ENCODE measurements at regions not wholly inside any gene's neighbourhood (a gene's known extent, or its start where the extent isn't known, plus 50 kb on each side); places are given as distances from the start of the nearest gene placed in this dataset.
"Not testable (repeated sequence)": the region's sequence is repeated elsewhere in the genome, so short reads cannot be mapped to it uniquely, and the experiment has no call there.

DNA sequence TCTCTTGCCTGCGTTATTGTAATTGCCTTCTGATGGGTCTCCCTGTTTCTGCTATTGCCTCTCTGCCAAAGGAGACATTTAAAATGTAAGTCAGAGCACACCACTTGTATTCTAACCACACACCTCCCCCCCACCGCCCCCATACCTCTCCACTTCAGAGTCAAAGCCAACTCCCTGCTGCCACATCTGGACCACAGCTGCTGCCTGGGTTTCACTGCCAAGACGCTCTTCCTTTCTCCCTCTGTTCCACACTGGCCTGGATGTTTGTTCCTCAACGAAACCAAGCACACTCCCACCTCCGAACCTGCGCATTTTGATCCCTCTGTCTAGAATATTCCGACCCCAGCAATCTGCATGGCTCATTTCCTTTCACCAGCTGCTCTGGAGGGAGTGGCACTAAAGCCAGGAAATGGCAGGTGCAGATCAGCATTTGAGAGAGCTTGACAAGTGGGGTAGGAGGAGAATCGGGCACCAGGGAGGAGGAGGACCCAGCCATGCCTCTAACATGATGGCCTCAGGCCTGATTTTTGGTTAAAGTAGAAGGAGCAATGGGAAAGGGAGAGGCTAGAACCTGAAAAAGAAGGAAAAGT, 92.4 kb upstream of the HS3ST2 start:
- no peak for DNase-seq

DNA sequence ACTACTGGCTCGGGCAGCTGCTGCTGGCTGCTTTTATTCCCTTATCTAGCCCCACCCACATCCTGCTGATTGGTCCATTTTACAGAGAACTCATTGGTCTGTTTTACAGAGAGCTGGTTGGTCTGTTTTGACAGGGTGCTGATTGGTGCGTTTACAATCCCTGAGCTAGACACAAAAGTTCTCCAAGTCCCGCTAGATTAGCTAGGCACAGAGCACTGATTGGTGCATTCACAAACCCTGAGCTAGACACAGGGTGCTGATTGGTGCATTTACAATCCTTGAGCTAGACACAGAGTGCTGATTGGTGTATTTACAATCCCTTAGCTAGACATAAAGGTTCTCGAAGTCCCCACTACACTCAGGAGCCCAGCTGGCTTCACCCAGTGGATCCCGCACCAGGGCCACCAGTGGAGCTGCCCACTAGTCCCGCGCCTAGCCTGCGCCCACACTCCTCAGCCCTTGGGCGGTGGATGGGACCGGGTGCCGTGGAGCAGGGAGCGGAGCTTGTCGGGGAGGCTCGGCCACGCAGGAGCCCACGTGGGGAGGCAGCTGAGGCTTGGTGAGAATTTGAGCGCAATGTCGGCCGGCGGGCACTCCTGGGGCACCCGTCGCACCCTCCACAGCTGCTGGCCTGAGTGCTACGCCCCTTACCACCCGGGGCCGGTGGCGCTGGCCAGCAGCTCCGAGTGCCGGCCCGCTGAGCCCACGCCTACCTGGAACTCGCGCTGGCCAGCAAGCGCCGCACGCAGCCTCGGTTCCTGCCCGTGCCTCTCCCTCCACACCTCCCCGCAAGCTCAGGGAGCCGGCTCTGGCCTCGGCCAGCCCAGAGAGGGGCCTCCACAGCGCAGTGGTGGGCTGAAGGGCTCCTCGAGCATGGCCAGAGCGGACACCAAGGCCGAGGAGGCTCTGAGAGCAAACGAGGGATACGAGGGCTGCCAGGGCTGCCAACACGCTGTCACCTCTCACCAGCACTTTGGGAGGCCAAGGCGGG, 91.1 kb upstream of the HS3ST2 start:
- not testable (repeated sequence) for DNase-seq

DNA sequence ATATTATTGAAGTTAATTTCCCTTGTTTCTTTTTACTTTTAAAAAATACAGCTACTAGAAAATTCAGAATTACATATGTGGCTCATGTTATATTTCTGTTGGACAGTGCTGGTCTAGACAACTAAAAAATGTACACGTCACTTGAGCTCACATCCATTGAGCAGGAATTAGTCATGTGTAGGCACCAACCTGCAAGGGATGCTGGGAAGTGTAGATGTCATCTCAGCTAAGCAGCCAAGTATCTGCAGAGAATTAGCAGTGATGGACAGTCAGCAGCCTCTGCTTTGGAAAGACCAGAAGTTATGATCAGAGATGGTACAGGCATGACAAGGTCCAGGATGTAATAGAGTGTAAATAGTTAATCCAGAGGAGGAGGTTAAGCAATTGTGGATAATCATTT, 87.1 kb upstream of the HS3ST2 start:
- DNase-seq, result no peak

DNA sequence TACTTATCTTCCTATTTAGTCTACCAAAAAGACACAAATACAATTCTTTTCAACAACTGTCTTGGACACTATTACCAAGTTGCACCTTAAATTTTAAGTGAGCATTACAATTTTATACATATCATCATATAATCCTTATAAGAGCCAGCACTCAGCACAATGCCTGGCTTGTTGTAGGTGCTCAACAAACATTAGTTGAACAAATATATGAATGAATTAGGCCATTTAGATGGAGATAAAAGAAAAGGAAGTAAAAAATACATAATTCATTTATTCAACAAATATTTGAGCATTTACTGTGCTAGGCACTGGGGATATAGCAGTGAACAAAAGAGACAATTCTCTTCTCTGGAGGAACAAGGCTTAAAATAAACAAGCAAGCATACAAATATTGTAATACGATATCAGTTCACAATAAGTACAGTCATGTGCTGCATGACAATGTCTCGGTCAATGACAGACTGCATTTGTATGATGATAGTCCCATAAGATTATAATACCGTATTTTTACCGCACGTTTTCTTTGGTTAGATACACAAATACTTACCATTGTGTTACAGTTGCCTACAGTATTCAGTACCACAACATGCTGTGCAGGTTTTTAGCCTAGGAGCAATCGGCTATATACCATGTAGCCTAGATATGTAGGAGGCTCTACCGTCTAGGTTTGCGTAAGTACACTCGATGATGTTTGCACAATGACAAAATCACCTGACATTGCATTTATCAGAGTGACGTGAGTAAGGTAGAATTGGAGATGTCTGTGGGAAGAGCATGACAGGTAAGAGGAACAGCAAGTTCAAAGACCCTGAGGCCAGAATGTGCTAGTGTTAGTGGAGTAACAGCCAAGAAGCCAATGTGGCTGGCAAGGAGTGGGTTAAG, 86.4 kb upstream of the HS3ST2 start:
- DNase-seq, result no peak

DNA sequence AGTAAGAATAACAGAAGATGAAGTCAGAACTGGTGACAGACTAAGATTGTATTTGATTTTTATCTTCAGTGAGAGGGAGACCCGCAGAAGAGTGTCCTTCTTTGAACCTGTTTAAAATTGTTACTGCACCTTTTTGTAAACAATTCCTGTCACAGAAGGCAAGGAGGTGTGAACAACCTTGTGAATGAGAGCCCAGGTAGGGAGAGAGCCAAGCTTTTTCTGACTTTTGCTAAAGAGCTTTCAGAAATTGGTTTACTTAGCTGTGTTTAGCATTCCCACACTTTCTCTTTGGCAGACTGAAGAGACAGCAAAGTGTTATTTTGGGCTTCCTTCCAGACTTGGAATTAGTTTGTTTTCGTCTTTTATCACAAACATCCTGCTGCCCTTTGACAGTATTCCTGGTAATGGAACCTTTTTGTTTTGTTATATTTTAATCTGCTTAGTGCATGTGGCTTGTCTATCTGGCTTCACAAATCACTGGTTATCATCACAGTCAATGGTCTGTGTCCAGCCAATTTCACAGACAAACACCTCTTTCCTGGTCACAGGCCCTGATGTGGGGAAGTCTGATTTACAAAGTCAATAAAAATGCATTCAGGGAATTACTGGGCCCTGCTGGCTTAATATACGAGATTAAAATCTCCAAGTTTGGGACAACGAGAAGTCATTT, 85.7 kb upstream of the HS3ST2 start:
- no peak for DNase-seq

DNA sequence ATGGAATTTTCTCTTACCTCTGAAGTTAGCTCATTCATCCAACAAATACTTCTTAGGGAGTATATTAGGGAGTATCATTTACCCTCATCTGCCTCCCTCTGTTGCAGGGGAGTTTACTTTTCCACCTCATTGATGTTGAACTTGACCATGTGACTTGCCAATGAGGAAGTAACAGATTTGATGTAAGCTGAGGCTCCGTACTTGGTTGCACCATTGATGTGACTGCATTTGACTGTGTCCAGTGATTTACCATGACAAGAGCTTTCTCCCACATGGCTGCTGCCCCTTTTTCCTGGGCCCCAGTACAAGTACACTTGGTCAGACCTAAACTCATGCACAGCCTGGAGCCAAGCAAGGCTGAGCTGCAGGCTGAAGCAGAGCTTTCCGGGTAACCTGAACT, 81.6 kb upstream of the HS3ST2 start:
- DNase-seq, result no peak

DNA sequence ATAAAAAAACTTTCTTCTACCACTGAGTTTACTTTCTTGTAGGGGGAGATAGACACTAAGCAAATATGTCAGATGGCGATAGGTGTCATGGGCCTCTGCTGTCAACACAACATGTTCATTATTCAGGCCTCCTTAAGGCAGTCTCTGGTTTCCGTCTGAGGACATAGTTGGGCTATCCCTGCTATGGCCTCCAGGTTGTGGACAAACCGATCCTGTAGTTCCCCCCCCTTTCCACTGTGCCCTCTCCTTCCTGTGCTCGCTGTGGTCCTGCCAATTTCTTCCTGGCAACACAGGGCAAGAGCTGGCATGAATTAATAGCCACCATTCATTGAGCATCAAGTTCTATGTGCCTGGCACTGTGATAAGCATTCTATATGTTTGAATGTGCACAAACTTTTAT, 81.0 kb upstream of the HS3ST2 start:
- DNase-seq, result no peak

DNA sequence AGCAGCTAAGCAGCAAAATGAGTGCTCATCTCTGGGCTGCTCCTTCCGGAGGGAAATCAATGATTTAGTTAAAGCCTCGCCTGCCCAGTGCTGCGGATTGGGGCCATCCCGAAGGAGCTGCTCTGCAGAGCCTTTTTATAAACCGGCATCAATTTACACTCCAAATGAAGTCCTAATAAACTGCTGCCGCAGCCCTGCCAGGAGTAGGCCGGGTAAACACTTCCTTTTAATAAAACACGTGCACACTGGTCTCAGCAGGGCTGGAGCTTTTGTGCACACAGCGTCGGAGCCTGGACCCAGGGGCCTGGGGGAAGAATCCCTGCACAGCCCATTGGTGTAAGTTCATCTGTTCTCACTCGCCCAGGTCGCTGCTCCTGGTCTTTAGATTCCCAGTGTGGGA, 79.6 kb upstream of the HS3ST2 start:
- no peak for DNase-seq

DNA sequence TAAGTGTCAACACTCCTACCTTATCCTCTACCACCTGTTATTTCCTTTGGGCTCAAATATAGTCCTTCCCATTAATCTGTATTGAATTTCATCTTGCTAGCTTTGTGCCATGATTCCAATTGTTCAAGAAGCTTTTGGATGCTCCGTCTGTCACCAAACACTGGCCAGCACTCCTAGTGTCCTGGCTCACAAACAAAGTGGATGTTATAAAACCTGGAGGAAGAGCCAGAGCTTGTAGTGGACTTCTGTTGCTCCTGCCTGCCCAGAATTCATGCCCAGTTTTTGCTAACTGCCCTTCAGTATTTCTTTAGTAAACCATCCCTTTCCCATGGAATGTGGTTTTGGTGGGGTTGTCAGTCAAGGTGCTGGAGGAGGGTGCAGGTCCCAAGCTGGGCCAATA, 77.2 kb upstream of the HS3ST2 start:
- no peak for DNase-seq

DNA sequence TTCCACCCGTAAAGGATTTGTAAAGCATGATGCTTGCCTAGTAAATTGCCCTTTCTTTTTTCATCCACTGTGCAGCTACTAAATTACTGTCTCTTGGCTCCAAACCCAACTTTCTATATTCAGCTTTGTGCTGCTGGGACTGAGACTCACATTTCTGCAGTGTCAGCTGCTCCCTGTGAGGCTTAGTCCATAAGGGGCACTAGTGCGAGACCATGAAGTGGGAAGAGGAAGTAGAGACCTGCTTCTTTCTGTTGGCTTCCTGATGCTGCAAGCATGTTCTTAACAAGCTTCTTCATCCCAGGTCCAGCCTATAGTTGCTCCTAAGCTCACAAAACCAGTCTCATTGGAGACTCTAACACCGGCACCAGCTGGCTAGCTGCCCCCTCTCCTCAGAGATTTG, 74.9 kb upstream of the HS3ST2 start:
- DNase-seq, result no peak

DNA sequence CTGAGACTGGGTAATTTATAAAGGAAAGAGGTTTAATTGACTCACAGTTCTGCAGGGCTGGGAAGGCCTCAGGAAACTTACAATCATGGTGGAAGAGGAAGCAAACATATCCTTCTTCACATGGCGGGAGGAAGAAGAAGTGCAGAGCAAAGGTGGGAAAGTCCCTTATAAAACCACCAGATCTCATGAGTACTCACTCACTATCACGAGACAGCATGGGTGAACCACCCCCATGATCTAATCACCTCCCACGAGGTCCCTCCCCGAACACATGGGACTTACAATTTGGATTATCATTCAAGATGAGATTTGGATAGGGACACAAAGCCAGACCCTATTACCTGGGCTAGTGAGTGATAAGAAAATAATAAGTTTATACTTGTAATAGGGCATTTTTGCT, 70.6 kb upstream of the HS3ST2 start:
- no peak for DNase-seq

DNA sequence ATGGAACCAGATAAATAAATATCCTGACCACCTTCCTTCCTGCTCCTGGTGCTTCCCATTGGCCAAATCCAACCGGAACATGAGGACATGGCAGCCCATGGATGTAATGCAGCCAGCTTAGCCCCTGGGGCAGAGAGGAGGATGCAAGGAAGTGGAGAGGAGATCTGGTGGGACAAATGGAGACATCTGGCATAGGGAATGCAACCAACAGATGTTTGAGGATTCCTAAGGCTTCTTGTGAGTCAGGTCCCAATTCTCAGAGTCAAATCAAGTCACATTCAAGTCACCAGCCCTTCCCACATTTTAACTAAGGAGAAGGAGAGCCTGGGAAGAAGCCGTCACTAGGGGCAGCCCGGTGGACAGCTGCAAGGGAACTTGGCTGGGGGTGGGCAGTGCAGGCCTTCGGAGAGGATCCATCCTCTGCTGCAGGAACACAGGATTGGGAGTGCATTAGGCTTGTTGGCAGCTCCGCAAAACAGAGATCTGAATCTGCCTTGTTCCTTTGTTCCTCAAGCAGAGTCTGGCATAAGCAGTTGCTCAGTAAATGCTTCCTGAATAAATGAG, 62.8 kb upstream of the HS3ST2 start:
- no peak for DNase-seq

DNA sequence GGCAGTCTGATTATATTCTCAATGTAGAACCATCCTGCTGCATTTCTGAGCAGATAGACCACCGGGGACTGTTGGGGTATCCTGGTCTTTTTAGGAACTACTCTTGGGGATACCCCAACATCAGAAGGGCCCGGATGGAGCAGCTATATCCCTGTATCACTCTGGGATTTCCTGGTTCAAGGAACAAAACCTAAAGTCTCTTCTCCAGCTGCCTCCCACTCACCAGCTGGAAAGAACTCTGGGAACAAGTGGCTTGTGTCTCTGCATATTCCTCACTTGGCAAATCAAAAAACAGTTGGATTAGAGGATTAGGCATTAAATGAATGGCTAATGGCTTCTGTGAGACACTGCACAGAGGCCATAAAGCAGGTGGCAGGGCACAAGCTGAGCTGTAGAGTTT, 62.3 kb upstream of the HS3ST2 start:
- no peak for DNase-seq

DNA sequence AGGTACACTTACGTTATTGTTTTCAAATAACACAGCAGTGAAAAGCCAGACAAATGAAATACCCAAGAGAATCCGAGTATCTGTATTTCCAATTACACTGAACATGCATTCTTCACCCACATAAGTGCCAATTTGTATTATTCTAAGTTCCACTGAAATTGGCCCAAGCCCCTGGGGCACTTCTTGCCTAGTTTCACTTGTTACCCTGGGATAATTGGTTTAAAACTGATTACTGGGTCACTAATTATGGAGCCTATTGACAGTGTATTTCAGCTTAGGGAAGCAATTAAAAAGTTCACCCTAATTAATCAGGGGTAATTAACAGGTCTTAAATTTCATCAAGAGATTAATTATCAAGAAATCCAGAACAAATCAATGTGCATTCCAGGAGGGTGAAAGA, 60.5 kb upstream of the HS3ST2 start:
- DNase-seq, result no peak

DNA sequence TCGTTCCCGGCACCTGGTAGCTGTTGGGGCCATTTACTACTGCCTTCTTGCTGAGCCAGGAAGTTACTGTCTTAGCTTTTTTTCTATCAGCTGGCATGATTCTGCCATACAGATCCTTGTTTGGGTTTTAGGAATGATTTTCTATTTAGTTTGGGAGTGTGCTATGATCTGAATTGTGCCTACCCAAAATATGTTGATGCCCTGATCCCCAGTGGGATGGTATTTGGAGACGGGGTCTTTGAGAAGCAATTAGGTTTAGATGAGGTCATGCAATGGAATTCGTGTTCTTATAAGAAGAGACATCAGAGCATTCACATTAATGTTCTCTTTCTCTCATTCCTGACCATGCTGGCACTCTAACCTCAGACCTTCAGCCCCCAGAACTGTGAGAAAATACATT, 59.4 kb upstream of the HS3ST2 start:
- no peak for DNase-seq

DNA sequence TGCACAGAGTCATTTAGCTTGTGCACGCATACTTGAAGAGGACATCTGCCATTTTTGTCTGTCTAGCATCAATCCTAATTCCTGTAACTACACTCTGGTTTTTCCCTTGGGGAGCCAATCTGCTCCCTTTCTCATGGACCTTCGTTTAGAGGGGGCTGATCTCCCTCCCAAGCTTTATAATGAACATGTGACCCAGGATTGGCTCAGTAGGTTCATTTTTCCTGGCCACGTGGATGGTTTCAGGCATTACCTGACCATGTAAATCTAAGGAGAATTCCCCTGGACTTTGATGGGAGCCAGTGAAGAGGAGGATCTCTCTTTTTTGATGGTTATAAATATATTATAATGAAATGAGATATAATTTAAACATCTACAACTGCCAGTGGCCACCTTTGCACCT, 56.8 kb upstream of the HS3ST2 start:
- DNase-seq, result no peak

DNA sequence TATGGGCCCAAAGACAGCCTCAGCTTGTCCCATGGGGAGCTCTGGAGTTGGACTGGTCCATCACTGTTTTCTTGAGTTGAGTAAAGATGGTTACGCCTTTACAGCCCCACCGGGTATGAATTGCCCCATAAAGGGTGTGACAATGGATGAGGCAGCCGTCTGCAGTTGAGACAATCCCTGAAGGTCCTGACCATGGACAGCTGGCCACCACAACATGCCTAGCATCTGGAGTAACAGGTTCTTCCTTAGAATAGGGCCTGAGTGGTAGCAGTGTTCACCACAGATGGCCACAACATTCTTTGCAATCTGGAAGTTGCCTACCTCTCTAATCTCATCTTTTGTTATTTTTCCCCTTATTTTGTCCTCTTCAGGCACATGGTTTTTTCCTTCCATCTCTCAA, 51.5 kb upstream of the HS3ST2 start:
- DNase-seq, result no peak

DNA sequence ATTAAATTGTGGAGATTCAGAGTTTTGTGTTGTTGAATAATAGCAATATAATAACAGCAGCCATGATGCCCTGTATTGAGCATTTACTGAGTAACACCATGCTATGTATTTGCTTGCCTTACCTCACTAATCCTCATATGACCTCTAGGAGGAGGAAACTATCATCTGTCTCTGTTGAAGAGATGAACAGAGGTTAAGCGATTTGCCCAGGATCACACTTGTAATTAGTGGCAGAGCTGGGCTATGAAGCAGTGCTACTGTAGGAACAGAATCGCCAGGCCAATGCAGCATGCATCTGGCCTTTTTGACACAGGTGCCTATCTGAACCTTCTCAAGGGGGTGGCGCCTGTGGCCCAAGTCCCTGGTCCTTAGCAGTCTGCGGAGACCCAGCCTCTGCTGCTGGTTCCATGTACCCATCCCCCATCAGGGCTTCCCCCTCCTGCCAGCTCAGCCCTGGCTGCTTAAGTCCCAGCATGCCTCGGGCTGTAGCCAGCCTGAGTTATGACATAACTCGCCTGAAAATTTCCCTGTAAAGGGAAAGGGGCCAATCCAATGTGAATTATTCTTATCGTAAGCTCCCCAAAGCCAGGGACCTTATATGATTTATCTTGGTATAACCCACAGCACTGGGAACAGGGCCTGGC, 50.4 kb upstream of the HS3ST2 start:
- no peak for DNase-seq
